Ishikawa (cell line): ENCODE measurements at regions not wholly inside any gene's neighbourhood (a gene's known extent, or its start where the extent isn't known, plus 50 kb on each side); places are given as distances from the start of the nearest gene placed in this dataset.

Source experiments
- CEBPB ChIP-seq: IDR thresholded peaks from 2 replicates; pipeline ENCODE4 v1.6.1; 2012
- CREB1 ChIP-seq: IDR thresholded peaks from 2 replicates; pipeline ENCODE4 v1.6.1; 2012; ENCODE audit warnings: low read depth
- EGR1 ChIP-seq: IDR thresholded peaks from 2 replicates; pipeline ENCODE4 v1.6.1; 2012
- EP300 ChIP-seq: IDR thresholded peaks from 2 replicates; pipeline ENCODE4 v1.6.1; 2012; ENCODE audit warnings: borderline replicate concordance
- FOXM1 ChIP-seq: IDR thresholded peaks from 2 replicates; pipeline ENCODE4 v1.6.1; 2012; ENCODE audit warnings: low read depth, borderline replicate concordance
- NFIC ChIP-seq: IDR thresholded peaks from 2 replicates; pipeline ENCODE4 v1.6.1; 2012
- RAD21 ChIP-seq: IDR thresholded peaks from 2 replicates; pipeline ENCODE4 v1.6.1; 2012; ENCODE audit warnings: low read depth
- TAF1 ChIP-seq: IDR thresholded peaks from 2 replicates; pipeline ENCODE4 v1.6.1; 2012; ENCODE audit warnings: low read depth, mild to moderate bottlenecking
- TCF12 ChIP-seq: IDR thresholded peaks from 2 replicates; pipeline ENCODE4 v1.6.1; 2012; ENCODE audit warnings: low read depth
- TEAD4 ChIP-seq: IDR thresholded peaks from 2 replicates; pipeline ENCODE4 v1.6.1; 2012
- YY1 ChIP-seq: IDR thresholded peaks from 2 replicates; pipeline ENCODE4 v1.6.1; 2012; ENCODE audit warnings: low read depth
- ZBTB7A ChIP-seq: IDR thresholded peaks from 2 replicates; pipeline ENCODE4 v1.6.1; 2012; ENCODE audit warnings: low read depth
- TF ChIP-seq, protein P1 (sequence below): IDR thresholded peaks from 2 replicates; pipeline ENCODE4 v1.6.1; 2012
- TF ChIP-seq, protein P2 (sequence below): IDR thresholded peaks from 2 replicates; pipeline ENCODE4 v1.6.1; 2012
- TF ChIP-seq, protein P3 (sequence below): IDR thresholded peaks from 2 replicates; pipeline ENCODE4 v1.6.1; 2012; ENCODE audit warnings: low read depth, mild to moderate bottlenecking

DNA sequence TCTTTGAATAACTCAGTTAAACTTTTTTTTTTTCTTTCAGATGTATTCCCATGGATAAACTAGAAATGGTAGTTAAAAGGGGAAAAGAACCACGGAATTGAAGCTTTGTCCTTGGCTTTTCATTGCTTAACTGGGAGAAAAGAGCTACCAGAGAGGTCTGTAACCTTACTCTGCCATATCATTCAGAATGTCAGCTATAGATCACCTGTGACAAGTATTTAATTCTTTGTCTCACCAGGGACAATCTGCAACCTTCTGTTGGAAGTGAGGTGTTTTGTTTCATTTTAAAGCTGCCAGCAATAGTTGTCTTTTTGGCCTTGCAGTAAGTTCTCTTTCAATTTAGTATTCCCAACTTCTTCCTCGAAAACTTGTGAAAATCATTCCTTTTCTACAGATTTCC is 618.4 kb downstream of the FRK start:
- no peak for TF ChIP-seq EGR1
- no peak for TF ChIP-seq CREB1

DNA sequence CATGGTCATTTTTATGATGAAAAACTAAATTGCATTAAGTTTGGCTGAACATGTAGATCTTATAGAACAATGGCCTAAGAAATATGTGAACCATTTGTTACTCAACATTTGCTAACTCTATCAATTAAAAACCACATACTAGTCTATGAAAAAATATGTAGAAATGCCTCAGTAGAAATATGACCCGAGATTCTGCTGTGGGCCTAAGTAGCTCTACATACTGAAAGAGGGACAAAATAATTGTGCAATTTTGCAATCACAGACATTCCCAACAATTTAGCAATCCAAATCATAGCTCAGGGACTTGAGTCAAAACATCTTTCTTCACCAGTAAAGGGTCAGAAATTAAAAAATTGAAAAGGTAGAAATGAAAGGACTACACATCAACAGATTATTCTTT is 619.0 kb downstream of the FRK start:
- no peak for TF ChIP-seq CEBPB
- TF ChIP-seq, protein P1, sequence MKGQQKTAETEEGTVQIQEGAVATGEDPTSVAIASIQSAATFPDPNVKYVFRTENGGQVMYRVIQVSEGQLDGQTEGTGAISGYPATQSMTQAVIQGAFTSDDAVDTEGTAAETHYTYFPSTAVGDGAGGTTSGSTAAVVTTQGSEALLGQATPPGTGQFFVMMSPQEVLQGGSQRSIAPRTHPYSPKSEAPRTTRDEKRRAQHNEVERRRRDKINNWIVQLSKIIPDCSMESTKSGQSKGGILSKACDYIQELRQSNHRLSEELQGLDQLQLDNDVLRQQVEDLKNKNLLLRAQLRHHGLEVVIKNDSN, result no peak
- TF ChIP-seq YY1, result no peak
- TF ChIP-seq RAD21, result no peak
- no peak for TF ChIP-seq NFIC
- TF ChIP-seq EGR1, result no peak
- TF ChIP-seq, protein P2, sequence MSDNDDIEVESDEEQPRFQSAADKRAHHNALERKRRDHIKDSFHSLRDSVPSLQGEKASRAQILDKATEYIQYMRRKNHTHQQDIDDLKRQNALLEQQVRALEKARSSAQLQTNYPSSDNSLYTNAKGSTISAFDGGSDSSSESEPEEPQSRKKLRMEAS, result no peak
- no peak for TF ChIP-seq ZBTB7A
- TF ChIP-seq TEAD4, result no peak
- TF ChIP-seq, protein P3, sequence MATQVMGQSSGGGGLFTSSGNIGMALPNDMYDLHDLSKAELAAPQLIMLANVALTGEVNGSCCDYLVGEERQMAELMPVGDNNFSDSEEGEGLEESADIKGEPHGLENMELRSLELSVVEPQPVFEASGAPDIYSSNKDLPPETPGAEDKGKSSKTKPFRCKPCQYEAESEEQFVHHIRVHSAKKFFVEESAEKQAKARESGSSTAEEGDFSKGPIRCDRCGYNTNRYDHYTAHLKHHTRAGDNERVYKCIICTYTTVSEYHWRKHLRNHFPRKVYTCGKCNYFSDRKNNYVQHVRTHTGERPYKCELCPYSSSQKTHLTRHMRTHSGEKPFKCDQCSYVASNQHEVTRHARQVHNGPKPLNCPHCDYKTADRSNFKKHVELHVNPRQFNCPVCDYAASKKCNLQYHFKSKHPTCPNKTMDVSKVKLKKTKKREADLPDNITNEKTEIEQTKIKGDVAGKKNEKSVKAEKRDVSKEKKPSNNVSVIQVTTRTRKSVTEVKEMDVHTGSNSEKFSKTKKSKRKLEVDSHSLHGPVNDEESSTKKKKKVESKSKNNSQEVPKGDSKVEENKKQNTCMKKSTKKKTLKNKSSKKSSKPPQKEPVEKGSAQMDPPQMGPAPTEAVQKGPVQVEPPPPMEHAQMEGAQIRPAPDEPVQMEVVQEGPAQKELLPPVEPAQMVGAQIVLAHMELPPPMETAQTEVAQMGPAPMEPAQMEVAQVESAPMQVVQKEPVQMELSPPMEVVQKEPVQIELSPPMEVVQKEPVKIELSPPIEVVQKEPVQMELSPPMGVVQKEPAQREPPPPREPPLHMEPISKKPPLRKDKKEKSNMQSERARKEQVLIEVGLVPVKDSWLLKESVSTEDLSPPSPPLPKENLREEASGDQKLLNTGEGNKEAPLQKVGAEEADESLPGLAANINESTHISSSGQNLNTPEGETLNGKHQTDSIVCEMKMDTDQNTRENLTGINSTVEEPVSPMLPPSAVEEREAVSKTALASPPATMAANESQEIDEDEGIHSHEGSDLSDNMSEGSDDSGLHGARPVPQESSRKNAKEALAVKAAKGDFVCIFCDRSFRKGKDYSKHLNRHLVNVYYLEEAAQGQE, result no peak
- no peak for TF ChIP-seq CREB1
- TF ChIP-seq EP300, result no peak
- no peak for TF ChIP-seq TAF1
- TF ChIP-seq TCF12, result no peak
- TF ChIP-seq FOXM1, result no peak

DNA sequence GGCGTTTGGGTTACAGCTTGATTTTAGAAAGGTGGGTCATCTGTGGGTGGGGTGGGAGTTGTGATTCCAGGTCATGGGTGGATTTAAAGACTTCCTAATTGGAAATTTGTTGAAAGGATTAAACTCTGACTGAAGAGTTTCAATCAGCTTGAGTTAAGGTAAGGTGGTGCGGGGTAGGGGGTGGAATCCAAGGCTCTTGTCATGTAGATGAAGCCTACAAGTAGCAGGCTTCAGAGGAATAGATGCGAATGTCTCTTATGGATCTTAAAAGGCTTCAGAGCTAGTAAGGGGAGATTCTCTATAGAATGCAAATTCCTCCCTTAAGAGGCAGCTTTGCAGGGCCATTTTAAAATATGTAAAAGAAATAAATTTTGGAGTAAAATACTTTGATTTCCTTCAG is 645.3 kb downstream of the FRK start:
- TF ChIP-seq EGR1, result no peak
- no peak for TF ChIP-seq TAF1
- TF ChIP-seq YY1, result no peak
- TF ChIP-seq EP300, result no peak
- no peak for TF ChIP-seq CEBPB
- TF ChIP-seq, protein P1, result no peak
- TF ChIP-seq, protein P2, result no peak
- TF ChIP-seq ZBTB7A, result no peak
- TF ChIP-seq TCF12, result no peak
- no peak for TF ChIP-seq FOXM1
- no peak for TF ChIP-seq RAD21
- TF ChIP-seq, protein P3, result no peak

DNA sequence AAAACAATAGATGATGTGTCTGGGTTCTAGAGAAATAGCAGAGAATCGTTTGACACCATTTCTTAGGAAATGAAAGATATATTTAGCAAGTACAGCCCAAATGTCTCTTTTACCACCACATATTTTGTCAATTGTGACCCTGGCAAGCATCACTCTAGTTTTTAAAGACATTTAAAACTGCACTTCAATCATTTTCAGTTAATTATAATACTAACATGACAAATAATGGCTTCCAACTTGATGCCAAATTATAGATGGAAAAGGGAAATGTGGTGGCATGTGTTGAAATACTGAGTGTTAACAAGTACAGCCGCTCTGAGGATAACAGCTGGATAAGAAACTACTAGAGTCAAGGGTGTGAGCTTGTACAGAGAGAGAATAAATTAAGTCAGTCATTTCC is 648.9 kb downstream of the FRK start:
- TF ChIP-seq EP300, result no peak
- no peak for TF ChIP-seq TEAD4
- TF ChIP-seq, protein P1, result no peak
- TF ChIP-seq NFIC, result no peak

DNA sequence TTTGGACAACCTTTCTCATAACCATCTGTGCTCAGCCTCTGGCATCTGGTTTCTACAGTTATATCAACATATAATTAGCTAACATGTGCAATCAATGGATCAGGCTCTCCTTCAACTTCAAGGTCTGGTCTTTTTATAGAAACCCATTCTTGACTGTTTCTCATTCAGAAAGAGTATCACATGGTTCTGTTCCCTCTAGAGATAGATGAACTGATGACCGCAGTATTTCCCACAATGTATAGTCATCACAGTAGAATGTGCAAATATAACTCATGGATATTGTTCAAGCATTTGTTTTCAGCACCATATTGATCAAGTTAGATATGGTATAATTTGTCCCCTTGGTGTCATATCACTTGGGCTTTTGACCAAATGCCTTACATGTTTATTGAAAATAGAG is 656.2 kb downstream of the FRK start:
- TF ChIP-seq, protein P3, result no peak
- TF ChIP-seq EP300 (no peak), NFIC (no peak), EGR1 (no peak), ZBTB7A (no peak), YY1 (no peak), TCF12 (no peak), CREB1 (no peak), RAD21 (no peak), CEBPB (no peak), TEAD4 (no peak), TAF1 (no peak), FOXM1 (no peak)
- TF ChIP-seq, protein P2, result no peak
- TF ChIP-seq, protein P1, result no peak
